DMS 273 (cell line): ENCODE measurements at regions not wholly inside any gene's neighbourhood (a gene's known extent, or its start where the extent isn't known, plus 50 kb on each side); places are given as distances from the start of the nearest gene placed in this dataset.
A peak's percentile ranks its signal among the peaks of the same experiment; 100 is the strongest.

Source experiments
- DNase-seq: peaks from one replicate; lab custom pipeline; 2025; ENCODE audit not compliant: unreplicated experiment; lab: John Stamatoyannopoulos, UW

GRCh38 chr17:77854759-77855745 lies 103.5 kb upstream of the TNRC6C start:
- no peak for DNase-seq

- no peak for DNase-seq
These were observed 101.8 kb upstream of the TNRC6C start for GRCh38 chr17:77856551-77857305.

GRCh38 chr17:77857306-77857555 lies 101.3 kb upstream of the TNRC6C start:
- no peak for DNase-seq

GRCh38 chr17:77857613-77858012 lies 100.9 kb upstream of the TNRC6C start:
- no peak for DNase-seq

- no peak for DNase-seq
These were observed 100.0 kb upstream of the TNRC6C start for GRCh38 chr17:77858291-77859034.

- DNase-seq, result peak; percentile 27
These were observed 99.3 kb upstream of the TNRC6C start for GRCh38 chr17:77859035-77859810.

- no peak for DNase-seq
These were observed 97.3 kb upstream of the TNRC6C start for GRCh38 chr17:77861133-77861695.

- DNase-seq, result no peak
These were observed 96.4 kb upstream of the TNRC6C start for GRCh38 chr17:77861981-77862645.

GRCh38 chr17:77862890-77863813 lies 95.4 kb upstream of the TNRC6C start:
- peak; percentile 35 for DNase-seq

GRCh38 chr17:77863814-77864161 lies 94.7 kb upstream of the TNRC6C start:
- DNase-seq, result no peak

GRCh38 chr17:77864234-77865111 lies 94.0 kb upstream of the TNRC6C start:
- DNase-seq, result peak; percentile 50

GRCh38 chr17:77865112-77865611 lies 93.3 kb upstream of the TNRC6C start:
- peak; percentile 80 for DNase-seq

- no peak for DNase-seq
These were observed 92.8 kb upstream of the TNRC6C start for GRCh38 chr17:77865716-77866115.

- DNase-seq, result no peak
These were observed 91.2 kb upstream of the TNRC6C start for GRCh38 chr17:77867308-77867781.

GRCh38 chr17:77867976-77868713 lies 90.4 kb upstream of the TNRC6C start:
- DNase-seq, result no peak

- no peak for DNase-seq
These were observed 89.4 kb upstream of the TNRC6C start for GRCh38 chr17:77869041-77869599.
